Endothelial cell of umbilical vein (primary cell): ENCODE measurements at regions not wholly inside any gene's neighbourhood (a gene's known extent, or its start where the extent isn't known, plus 50 kb on each side); places are given as distances from the start of the nearest gene placed in this dataset.

Experiments
- BruUV-seq: library from RNA; stranded (reverse); fragments of 400-500 nt; replicated peaks from 2 replicates; lab custom pipeline; 2021; lab: Mats Ljungman, UMichigan
- CTCF ChIA-PET: fragments of 300-600, 350-600 bp; sonication (Branson Sonifier 250); formaldehyde crosslinking; loops from one replicate; lab custom pipeline; 2021; ENCODE audit warnings: antibody characterized with exemption, inconsistent platforms; lab: Charles Lee
- POLR2A ChIA-PET: fragments of 300-600, 350-600 bp; sonication (Branson Sonifier 250); formaldehyde crosslinking; loops from one replicate; lab custom pipeline; 2021; ENCODE audit warnings: antibody characterized with exemption, inconsistent platforms; lab: Charles Lee
- DNase-seq: peaks from one replicate; pipeline ENCODE4 v3.0.0-alpha.2; 2011; ENCODE audit warnings: low read depth, low spot score
- FAIRE-seq: peaks from 2 replicates; lab custom pipeline; 2011; peaks lifted over from hg19 to GRCh38; lab: Jason Lieb, UNC
- H2AFZ ChIP-seq: 2 replicates; pipeline ENCODE4 v1.6.0; 2012; ENCODE audit warnings: low read depth, low read length, control low read depth, inconsistent platforms
- H3K27ac ChIP-seq: 2 replicates; pipeline ENCODE4 v1.5.1; 2011; ENCODE audit warnings: low read depth, mild to moderate bottlenecking, control low read depth, low read length, moderate library complexity; ENCODE audit not compliant: insufficient read depth
- H3K27me3 ChIP-seq, 2 experiments: 2 replicates each; pipeline versions ENCODE4 v1.6.0 to v1.6.1; 2011; ENCODE audit warnings: low read length in 2 of 2, mixed read lengths in 1 of 2; ENCODE audit not compliant: control insufficient read depth in 2 of 2, insufficient read depth in 2 of 2
- H3K36me3 ChIP-seq, 2 experiments: 2 replicates in 1 of 2; 3 replicates in 1 of 2; pipeline ENCODE4 v1.5.1; 2011; ENCODE audit warnings: low read length in 2 of 2, mild to moderate bottlenecking in 1 of 2, moderate library complexity in 1 of 2; ENCODE audit not compliant: control insufficient read depth in 2 of 2, insufficient read depth in 2 of 2; ENCODE audit errors: extremely low read depth in 1 of 2
- H3K4me1 ChIP-seq: 3 replicates; pipeline ENCODE4 v1.5.1; 2011; ENCODE audit warnings: mild to moderate bottlenecking, low read length; ENCODE audit not compliant: control insufficient read depth, insufficient read depth; ENCODE audit errors: extremely low read depth
- H3K4me2 ChIP-seq: 2 replicates; pipeline ENCODE4 v1.6.1; 2011; ENCODE audit warnings: low read length, control low read depth, mixed read lengths; ENCODE audit not compliant: insufficient read depth
- H3K4me3 ChIP-seq, 3 experiments: fragments of 200-600 bp in 1 of 3; sonication (generic), shearing (Covaris generic) in 1 of 3; replicated peaks in 1 of 3; 2 replicates each; pipeline ENCODE4 v1.5.1; 2011 to 2016; ENCODE audit warnings: control low read depth in 3 of 3, low read length in 3 of 3, mild to moderate bottlenecking in 2 of 3, inconsistent platforms in 1 of 3, low read depth in 1 of 3, moderate library complexity in 1 of 3; ENCODE audit not compliant: insufficient read depth in 1 of 3
- H3K79me2 ChIP-seq: 2 replicates; pipeline ENCODE4 v1.6.0; 2012; ENCODE audit warnings: low read length, inconsistent platforms; ENCODE audit not compliant: control insufficient read depth, insufficient read depth
- H3K9ac ChIP-seq: replicated peaks from 2 replicates; pipeline ENCODE3; 2011; ENCODE audit warnings: low read length, control low read depth; ENCODE audit not compliant: insufficient read depth; ENCODE audit errors: extremely low read depth
- H3K9me1 ChIP-seq: replicated peaks from 3 replicates; pipeline ENCODE4 v1.6.0; 2011; ENCODE audit warnings: mild to moderate bottlenecking, low read length; ENCODE audit not compliant: control insufficient read depth, insufficient read depth; ENCODE audit errors: extremely low read depth
- H3K9me3 ChIP-seq: replicated peaks from 2 replicates; pipeline ENCODE4 v1.5.1; 2012; ENCODE audit warnings: low read length, inconsistent platforms; ENCODE audit not compliant: control insufficient read depth, insufficient read depth
- H4K20me1 ChIP-seq: replicated peaks from 2 replicates; pipeline ENCODE3; 2011; ENCODE audit warnings: mild to moderate bottlenecking, low read length; ENCODE audit not compliant: control insufficient read depth, insufficient read depth; ENCODE audit errors: extremely low read depth
- CTCF ChIP-seq, 2 donors: IDR thresholded peaks; 1 replicate in 1 of 2; 2 replicates in 1 of 2; pipeline ENCODE4 v1.5.1; 2011; ENCODE audit warnings: low read length in 2 of 2, mild to moderate bottlenecking in 2 of 2, moderate library complexity in 2 of 2, control low read depth in 1 of 2, inconsistent platforms in 1 of 2, low read depth in 1 of 2; ENCODE audit not compliant: insufficient read depth in 1 of 2; ENCODE audit errors: extremely low read depth in 1 of 2
- EZH2 ChIP-seq: IDR thresholded peaks from 2 replicates; pipeline ENCODE4 v1.6.1; 2012; ENCODE audit warnings: borderline replicate concordance, low read depth, mild to moderate bottlenecking, moderate library complexity, low read length, inconsistent platforms; ENCODE audit not compliant: severe bottlenecking
- FOS ChIP-seq: IDR thresholded peaks from 2 replicates; pipeline ENCODE4 v1.6.1; 2011; ENCODE audit warnings: mild to moderate bottlenecking, low read length, moderate library complexity, borderline replicate concordance; ENCODE audit not compliant: insufficient read depth
- GATA2 ChIP-seq: IDR thresholded peaks from 2 replicates; pipeline ENCODE4 v1.7.0; 2011; ENCODE audit warnings: low read depth, mild to moderate bottlenecking, moderate library complexity, mixed read lengths, low read length; ENCODE audit not compliant: insufficient read length, insufficient read depth
- JUN ChIP-seq: IDR thresholded peaks from 2 replicates; pipeline ENCODE4 v1.6.1; 2011; ENCODE audit warnings: borderline replicate concordance, low read depth; ENCODE audit not compliant: insufficient read length, insufficient read depth
- MAX ChIP-seq: IDR thresholded peaks from 2 replicates; pipeline ENCODE4 v1.6.1; 2011; ENCODE audit not compliant: insufficient read depth, insufficient read length
- MYC ChIP-seq: IDR thresholded peaks from one replicate; pipeline ENCODE4 v1.6.1; 2011; ENCODE audit warnings: mild to moderate bottlenecking, low read depth, low read length
- POLR2A ChIP-seq: IDR thresholded peaks from 2 replicates; pipeline ENCODE4 v1.6.1; 2012; ENCODE audit warnings: low read depth, mild to moderate bottlenecking, control low read depth, low read length
- POLR2AphosphoS5 ChIP-seq: IDR thresholded peaks from 2 replicates; pipeline ENCODE4 v1.6.1; 2012; ENCODE audit warnings: low read depth, mild to moderate bottlenecking, control low read depth, low read length, moderate library complexity; ENCODE audit not compliant: insufficient read depth
- dilution Hi-C: fragments of 300-500 bp; cut with MboI; formaldehyde crosslinking; loops from one replicate; pipeline ENCODE4 v1.15.0; 2019; ENCODE audit warnings: low sequenced_read_pairs; ENCODE audit not compliant: extremely low pct_ligation_motif_present
- intact Hi-C: fragments of 100-400 bp; cut with micrococcal nuclease; formaldehyde crosslinking; loops from one replicate; pipeline ENCODE4 v1.10.0; 2022

GRCh38 chr2:146451972-146452371, 1392.9 kb upstream of the ACVR2A start:
- ChIA-PET CTCF (no interaction called here), POLR2A (no interaction called here)
- Histone ChIP-seq H4K20me1 (no peaks in the 10 kb centered on the region), H3K4me3 (no peak overlapping the region), H3K27ac (no peak overlapping the region), H3K79me2 (no peaks in the 10 kb centered on the region), H3K4me2 (no peak overlapping the region), H3K9ac (no peak overlapping the region), H3K36me3 (no peaks in the 10 kb centered on the region), H3K9me1 (no peaks in the 10 kb centered on the region), H3K27me3 (no peaks in the 10 kb centered on the region), H2AFZ (no peak overlapping the region), H3K4me1 (no peaks in the 10 kb centered on the region), H3K9me3 (no peaks in the 10 kb centered on the region)
- TF ChIP-seq MAX (no peak), JUN (no peak), GATA2 (no peak)
- intact Hi-C loops (no loop called here), dilution Hi-C loops (no loop called here)
- BruUV-seq, result no TSS peak
- DNase-seq (no peak), FAIRE-seq (no peak)

- no peak for DNase-seq
- no peak for TF ChIP-seq POLR2A
- no peak for TF ChIP-seq MAX
- no peak for TF ChIP-seq MYC
- no peak for TF ChIP-seq JUN
- no peak for TF ChIP-seq FOS
- TF ChIP-seq POLR2AphosphoS5, result no peak
- no peak for TF ChIP-seq EZH2
- TF ChIP-seq GATA2, result no peak
- TF ChIP-seq CTCF (IDR thresholded peaks at IDR 0.05; ENCODE audit: extremely low read depth in 1 of 2, insufficient read depth in 1 of 2, low read depth in 1 of 2, low read length in 2 of 2), result no peak
- Histone ChIP-seq H3K9me3 (no peaks in the 10 kb centered on the region), H3K4me2 (no peak overlapping the region), H3K9me1 (no peaks in the 10 kb centered on the region), H3K4me1 (no peaks in the 10 kb centered on the region), H3K9ac (no peak overlapping the region), H3K79me2 (no peaks in the 10 kb centered on the region), H3K36me3 (no peaks in the 10 kb centered on the region), H3K4me3 (no peak overlapping the region), H2AFZ (no peak overlapping the region), H3K27ac (no peak overlapping the region), H4K20me1 (no peaks in the 10 kb centered on the region), H3K27me3 (no peaks in the 10 kb centered on the region)
- FAIRE-seq, result no peak
- dilution Hi-C loops (no loop called here), intact Hi-C loops (no loop called here)
- ChIA-PET POLR2A (no interaction called here), CTCF (no interaction called here)
- no TSS peak for BruUV-seq
These were observed 1394.7 kb upstream of the ACVR2A start for GRCh38 chr2:146450131-146450530.
